NCI-H510A (cell line): ENCODE measurements at regions not wholly inside any gene's neighbourhood (a gene's known extent, or its start where the extent isn't known, plus 50 kb on each side); places are given as distances from the start of the nearest gene placed in this dataset.

ENCODE experiments used
- DNase-seq: peaks from one replicate; lab custom pipeline; 2025; lab: John Stamatoyannopoulos, UW

- DNase-seq = no peak
Measured at GRCh38 chr11:127490896-127491295, 490.3 kb upstream of the KIRREL3 start.

DNA sequence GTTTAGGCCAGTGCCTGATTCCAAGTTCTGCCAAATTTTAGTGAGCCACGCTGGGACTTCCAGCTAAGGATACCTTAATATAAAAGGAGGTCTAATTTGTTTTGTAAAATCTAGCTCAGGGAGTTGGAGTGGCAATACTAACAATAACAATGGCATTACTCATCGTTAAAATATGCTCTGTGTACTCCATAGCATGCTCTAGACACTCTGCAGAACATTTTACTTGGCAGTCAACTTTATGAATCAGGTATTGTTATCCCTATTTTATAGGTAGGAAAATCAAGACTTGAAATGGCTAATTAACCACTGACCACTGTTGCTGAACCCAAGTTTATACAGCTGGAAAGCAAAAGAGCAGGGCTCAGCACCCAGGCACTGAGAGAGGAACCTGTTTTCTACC, 485.0 kb upstream of the KIRREL3 start:
- no peak for DNase-seq

DNA sequence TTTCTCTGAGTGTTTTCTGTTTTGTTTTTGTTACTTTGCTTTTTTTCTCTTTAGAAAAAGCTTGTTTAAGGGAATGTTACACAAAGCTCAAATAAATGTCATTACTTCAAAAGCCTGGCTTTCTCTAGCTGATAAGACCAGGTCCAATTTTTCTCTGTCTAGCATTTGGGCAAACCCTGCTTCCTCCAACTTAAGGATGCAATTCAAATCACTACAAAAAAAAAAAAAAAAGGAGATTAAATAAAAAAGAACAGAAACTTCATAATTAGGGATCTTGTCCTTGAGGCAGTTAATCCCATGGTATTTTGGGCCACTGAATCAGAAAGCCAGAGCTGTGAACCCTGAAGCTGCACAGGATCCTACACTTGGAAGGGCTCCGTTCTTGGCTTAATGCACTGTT, 480.8 kb upstream of the KIRREL3 start:
- DNase-seq = no peak

- no peak for DNase-seq
Measured at GRCh38 chr11:127478826-127479225, 478.3 kb upstream of the KIRREL3 start.

GRCh38 chr11:127474766-127475165, 474.2 kb upstream of the KIRREL3 start:
- DNase-seq = no peak

GRCh38 chr11:127472505-127472904, 471.9 kb upstream of the KIRREL3 start:
- DNase-seq = peak; percentile 53

- DNase-seq = no peak
Measured at GRCh38 chr11:127471662-127472061, 471.1 kb upstream of the KIRREL3 start.

- no peak for DNase-seq
Measured at GRCh38 chr11:127470306-127470884, 469.8 kb upstream of the KIRREL3 start.

GRCh38 chr11:127464325-127464724, 463.8 kb upstream of the KIRREL3 start:
- DNase-seq = no peak

DNA sequence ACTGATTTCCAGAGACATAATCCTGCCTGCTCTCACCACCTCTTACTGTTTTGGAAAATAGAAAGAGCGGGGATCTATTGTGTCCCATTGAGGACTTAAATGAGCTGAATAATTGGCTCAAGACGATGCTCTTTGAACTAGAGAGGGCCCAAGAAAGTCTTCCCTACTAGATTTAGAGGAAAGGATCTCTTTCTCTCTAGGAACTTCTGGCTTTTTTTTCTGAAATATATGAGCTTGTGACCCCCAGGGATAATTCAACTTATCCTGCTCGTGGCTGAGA, 461.4 kb upstream of the KIRREL3 start:
- no peak for DNase-seq

DNA sequence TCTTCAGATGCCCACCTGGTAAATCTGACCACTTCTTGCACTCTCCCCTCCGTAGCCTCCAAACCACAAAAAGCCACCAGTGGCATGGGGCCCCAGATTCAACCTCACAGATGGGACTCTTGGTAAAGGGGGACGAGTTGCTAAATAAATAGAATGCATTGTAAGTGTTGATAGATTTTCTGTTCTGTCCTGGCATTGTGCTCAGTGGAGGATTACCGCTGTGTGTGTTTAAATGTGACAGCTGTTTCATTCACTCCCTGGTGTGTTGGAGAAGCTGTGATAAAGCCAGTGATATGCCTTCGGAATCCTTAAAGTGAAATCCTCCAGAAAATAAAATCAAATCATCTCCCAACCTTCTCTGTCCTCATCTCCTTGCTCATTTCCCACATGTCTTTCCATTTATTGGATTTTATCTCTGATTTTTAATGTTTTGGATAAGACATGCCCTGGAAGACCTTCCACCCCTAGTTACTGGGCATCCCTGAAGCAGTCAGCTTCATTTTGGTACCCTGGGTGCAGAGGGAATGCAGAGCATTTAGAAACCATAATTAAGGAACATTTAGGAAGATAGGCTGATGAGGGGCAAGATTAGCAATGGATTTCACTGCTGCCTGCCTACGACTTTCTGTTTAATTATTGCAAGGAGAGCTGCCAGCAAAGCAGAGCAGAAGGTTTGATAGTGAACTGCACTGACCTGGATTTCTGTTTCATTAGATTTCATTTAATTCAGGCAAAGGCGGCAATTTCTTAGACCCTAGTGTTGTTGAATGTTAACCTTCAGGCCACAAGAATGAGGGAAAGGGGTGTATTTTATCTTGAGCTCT, 460.9 kb upstream of the KIRREL3 start:
- DNase-seq = no peak

DNA sequence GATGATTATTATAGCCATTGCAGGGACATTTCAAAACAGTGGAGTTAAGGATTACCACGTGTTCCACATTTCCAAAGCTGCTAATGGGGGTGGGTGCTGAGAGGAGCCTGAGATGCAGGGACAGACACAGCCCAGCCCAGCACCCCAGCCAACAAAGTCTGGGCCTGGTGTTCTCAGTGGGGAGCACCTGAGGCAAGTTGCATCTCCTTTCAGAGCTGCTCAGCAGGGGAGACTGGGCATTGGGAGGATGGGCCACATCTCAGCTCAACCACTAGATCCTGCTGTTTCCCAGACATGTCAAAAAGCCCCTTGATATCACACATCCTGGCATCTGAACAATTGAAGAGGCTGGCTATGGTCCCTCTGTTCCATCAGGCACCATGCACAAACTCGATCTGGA, 458.0 kb upstream of the KIRREL3 start:
- no peak for DNase-seq

DNA sequence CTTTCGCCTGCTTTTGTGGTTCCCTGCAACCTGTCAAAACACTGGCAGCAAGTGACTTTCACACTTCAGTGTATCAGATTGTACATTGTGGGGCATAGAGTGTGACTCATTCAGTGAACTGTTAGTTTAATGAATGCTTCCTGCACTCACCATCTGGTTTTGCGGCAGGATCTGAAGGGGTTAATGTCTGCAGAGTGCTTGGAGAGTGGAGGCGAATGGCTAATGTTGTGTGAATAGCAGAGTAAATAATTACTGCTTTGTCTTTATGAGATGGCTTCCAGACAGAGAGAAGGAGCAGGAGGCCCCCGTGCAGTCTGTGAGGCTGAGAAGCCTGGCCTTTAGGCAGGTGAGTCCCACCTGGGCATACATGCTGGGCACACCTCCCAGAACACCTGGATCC, 454.3 kb upstream of the KIRREL3 start:
- DNase-seq = peak; percentile 84

DNA sequence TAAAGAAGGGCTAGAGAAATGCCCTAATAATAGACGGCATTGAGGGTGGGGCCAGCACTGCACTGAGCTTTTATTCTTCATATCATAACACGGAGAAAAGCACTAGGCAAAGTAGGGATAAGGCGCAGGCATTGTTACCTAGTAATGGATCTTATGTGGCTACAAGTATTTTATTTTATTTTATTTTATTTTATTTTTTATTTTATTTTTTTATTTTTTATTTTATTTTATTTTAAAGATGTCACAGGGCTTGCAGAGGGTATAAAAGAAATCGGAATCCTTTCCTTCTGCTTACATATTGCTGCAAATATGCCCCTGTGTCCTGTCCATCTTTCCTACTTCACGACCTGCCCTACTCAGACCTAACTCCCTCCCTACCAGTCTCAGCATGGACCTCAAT, 452.0 kb upstream of the KIRREL3 start:
- no peak for DNase-seq

GRCh38 chr11:127451861-127452260, 451.3 kb upstream of the KIRREL3 start:
- DNase-seq = no peak

- DNase-seq = no peak
Measured at GRCh38 chr11:127448101-127448500, 447.5 kb upstream of the KIRREL3 start.

- DNase-seq = no peak
Measured at GRCh38 chr11:127445476-127445875, 444.9 kb upstream of the KIRREL3 start.

DNA sequence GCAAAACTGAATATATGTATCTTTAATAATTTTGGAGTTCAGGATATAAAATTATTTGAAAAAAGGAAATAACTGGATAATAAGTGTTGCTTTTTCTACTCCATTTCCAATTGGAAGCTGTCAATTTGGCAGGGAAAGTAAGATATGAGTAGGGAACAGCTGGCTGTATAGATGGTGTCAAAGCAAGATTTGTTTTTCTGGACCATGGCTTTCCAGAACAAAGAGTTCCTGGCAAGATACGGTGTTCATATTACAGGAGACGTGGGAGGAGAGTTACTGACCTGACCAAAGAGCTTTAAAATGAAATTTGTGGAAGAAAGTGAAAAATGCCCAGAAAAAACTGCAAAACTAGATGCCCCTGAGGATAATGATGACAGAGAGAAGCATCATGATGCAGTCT, 442.7 kb upstream of the KIRREL3 start:
- DNase-seq = no peak

- no peak for DNase-seq
Measured at GRCh38 chr11:127440616-127441015, 440.0 kb upstream of the KIRREL3 start.

GRCh38 chr11:127425281-127425680, 424.7 kb upstream of the KIRREL3 start:
- no peak for DNase-seq

GRCh38 chr11:127424661-127425060, 424.1 kb upstream of the KIRREL3 start:
- DNase-seq = no peak

DNA sequence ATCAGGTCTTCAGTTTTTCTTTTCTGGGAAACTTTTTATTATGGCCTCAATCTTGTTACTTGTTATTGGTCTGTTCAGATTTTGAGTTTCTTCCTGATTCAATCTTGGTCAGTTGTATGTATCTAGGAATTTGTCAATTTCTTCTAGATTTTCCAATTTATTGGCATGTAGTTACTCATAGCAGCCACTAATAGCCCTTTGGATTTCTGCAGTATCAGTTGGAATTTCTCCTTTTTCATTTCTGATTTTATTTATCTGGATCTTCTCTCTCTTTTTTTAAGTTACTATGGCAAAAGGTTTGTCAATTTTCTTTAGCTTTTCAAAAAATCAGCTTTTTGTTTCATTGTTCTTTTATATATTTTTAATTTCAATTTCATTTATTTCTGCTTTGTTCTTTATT, 419.6 kb upstream of the KIRREL3 start:
- no peak for DNase-seq

GRCh38 chr11:127412722-127413380, 412.3 kb upstream of the KIRREL3 start:
- DNase-seq = peak; percentile 82

DNA sequence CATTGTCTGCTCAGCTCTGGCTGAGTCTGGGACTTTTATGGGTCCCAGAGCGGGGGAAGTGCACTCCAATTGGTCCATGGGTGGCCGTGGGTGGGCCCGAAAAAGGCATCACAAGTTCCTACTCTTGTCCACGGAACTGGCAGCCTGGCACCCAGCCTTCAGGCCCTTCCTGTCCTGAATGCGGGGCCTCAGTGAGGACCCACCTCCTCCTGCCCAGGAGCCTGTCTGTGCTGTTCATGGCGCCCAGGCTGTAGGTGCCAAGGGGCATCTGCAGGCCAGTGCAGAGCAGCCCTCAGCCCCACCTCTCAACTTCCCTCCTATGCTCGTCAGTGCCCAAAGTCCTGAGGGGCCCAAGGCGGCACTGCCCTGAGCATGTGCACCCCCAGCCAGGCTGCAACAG, 411.7 kb upstream of the KIRREL3 start:
- DNase-seq = no peak
